Mesenchymal stem cell (in vitro differentiated cells and primary cell): ENCODE measurements at regions not wholly inside any gene's neighbourhood (a gene's known extent, or its start where the extent isn't known, plus 50 kb on each side); places are given as distances from the start of the nearest gene placed in this dataset.

ENCODE experiments used
- DNase-seq: peaks from one replicate; pipeline ENCODE4 v3.0.0-alpha.2; 2013
- H2AFZ ChIP-seq: one replicate; pipeline ENCODE4 v1.6.1; 2013; ENCODE audit warnings: low read depth, mild to moderate bottlenecking, control low read depth, inconsistent platforms, low read length, moderate library complexity
- H2AK5ac ChIP-seq: 2 replicates; pipeline ENCODE4 v1.6.1; 2013; ENCODE audit warnings: low read length, moderate library complexity, mild to moderate bottlenecking, inconsistent platforms; ENCODE audit not compliant: severe bottlenecking
- H2BK120ac ChIP-seq: one replicate; pipeline ENCODE4 v1.6.1; 2013; ENCODE audit warnings: low read depth, mild to moderate bottlenecking, inconsistent platforms, low read length, moderate library complexity
- H2BK12ac ChIP-seq, 2 experiments: one replicate each; pipeline ENCODE4 v1.6.1; 2013; ENCODE audit warnings: inconsistent platforms in 2 of 2, low read length in 2 of 2, mild to moderate bottlenecking in 2 of 2, moderate library complexity in 2 of 2, control low read depth in 1 of 2
- H2BK15ac ChIP-seq: one replicate; pipeline ENCODE4 v1.6.1; 2013; ENCODE audit warnings: mild to moderate bottlenecking, low read depth, inconsistent platforms; ENCODE audit not compliant: poor library complexity, severe bottlenecking
- H2BK5ac ChIP-seq: 2 replicates; pipeline ENCODE4 v1.6.1; 2013; ENCODE audit warnings: low read depth, mild to moderate bottlenecking, low read length, control low read depth, inconsistent platforms; ENCODE audit not compliant: poor library complexity, severe bottlenecking
- H3K14ac ChIP-seq, 2 experiments: one replicate each; pipeline ENCODE4 v1.6.1; 2013; ENCODE audit warnings: inconsistent platforms in 2 of 2, low read length in 2 of 2, control low read depth in 1 of 2, mild to moderate bottlenecking in 1 of 2, moderate library complexity in 1 of 2
- H3K18ac ChIP-seq, 2 experiments: one replicate each; pipeline ENCODE4 v1.6.1; 2013; ENCODE audit warnings: inconsistent platforms in 2 of 2, low read length in 2 of 2, control low read depth in 1 of 2, low read depth in 1 of 2, mild to moderate bottlenecking in 1 of 2
- H3K23ac ChIP-seq, 2 experiments: one replicate each; pipeline ENCODE4 v1.6.1; 2013; ENCODE audit warnings: inconsistent platforms in 2 of 2, low read length in 2 of 2, mild to moderate bottlenecking in 2 of 2, moderate library complexity in 2 of 2, control low read depth in 1 of 2
- H3K27ac ChIP-seq: 2 replicates; pipeline ENCODE4 v1.5.1; 2013; ENCODE audit warnings: mild to moderate bottlenecking, moderate library complexity, low read length, control low read depth, inconsistent platforms; ENCODE audit not compliant: poor library complexity, severe bottlenecking
- H3K27me3 ChIP-seq, 2 experiments: 2 replicates each; pipeline versions ENCODE4 v1.6.1 to v1.7.0; 2013; ENCODE audit warnings: low read length in 2 of 2, mild to moderate bottlenecking in 2 of 2, moderate library complexity in 2 of 2, control low read depth in 1 of 2, inconsistent platforms in 1 of 2; ENCODE audit not compliant: control insufficient read depth in 1 of 2, insufficient read depth in 1 of 2
- H3K36me3 ChIP-seq, 2 experiments: 2 replicates each; pipeline versions ENCODE4 v1.6.1 to v1.7.0; 2013; ENCODE audit warnings: low read length in 2 of 2, control low read depth in 1 of 2, inconsistent platforms in 1 of 2, low read depth in 1 of 2, mild to moderate bottlenecking in 1 of 2; ENCODE audit not compliant: insufficient read depth in 2 of 2, control insufficient read depth in 1 of 2
- H3K4ac ChIP-seq, 2 experiments: one replicate each; pipeline ENCODE4 v1.6.1; 2013; ENCODE audit warnings: inconsistent platforms in 2 of 2, low read length in 2 of 2, mild to moderate bottlenecking in 2 of 2, moderate library complexity in 2 of 2, control low read depth in 1 of 2, low read depth in 1 of 2
- H3K4me1 ChIP-seq: 2 replicates; pipeline ENCODE4 v1.6.1; 2013; ENCODE audit warnings: low read depth, low read length, control low read depth; ENCODE audit not compliant: control insufficient read depth, insufficient read depth
- H3K4me2 ChIP-seq: 2 replicates; pipeline ENCODE4 v1.6.1; 2013; ENCODE audit warnings: low read length, mild to moderate bottlenecking, inconsistent platforms; ENCODE audit not compliant: poor library complexity, severe bottlenecking
- H3K4me3 ChIP-seq, 2 experiments: 2 replicates each; pipeline versions ENCODE4 v1.5.1 to v1.7.0; 2013; ENCODE audit warnings: low read length in 2 of 2, mild to moderate bottlenecking in 2 of 2, control low read depth in 1 of 2, low read depth in 1 of 2; ENCODE audit not compliant: insufficient read depth in 1 of 2
- H3K79me1 ChIP-seq: replicated peaks from 2 replicates; pipeline ENCODE4 v1.6.1; 2013; ENCODE audit warnings: mild to moderate bottlenecking, control low read depth, low read length, inconsistent platforms; ENCODE audit not compliant: poor library complexity, severe bottlenecking
- H3K9ac ChIP-seq: 2 replicates; pipeline ENCODE4 v1.7.0; 2013; ENCODE audit warnings: mild to moderate bottlenecking, low read length, moderate library complexity
- H3K9me3 ChIP-seq: 2 replicates; pipeline ENCODE4 v1.7.0; 2013; ENCODE audit warnings: mild to moderate bottlenecking, low read length; ENCODE audit not compliant: control insufficient read depth
- H4K8ac ChIP-seq: one replicate; pipeline ENCODE4 v1.6.1; 2013; ENCODE audit warnings: inconsistent platforms, mild to moderate bottlenecking, low read length, moderate library complexity
- H4K91ac ChIP-seq: one replicate; pipeline ENCODE4 v1.6.1; 2013; ENCODE audit warnings: mild to moderate bottlenecking, low read length, inconsistent platforms
- WGBS: methylation state at CpG from one replicate; pipeline ENCODE4 v1.1.7; 2013; ENCODE audit warnings: mixed read lengths; 5-methylcytosine and 5-hydroxymethylcytosine counted together

DNA sequence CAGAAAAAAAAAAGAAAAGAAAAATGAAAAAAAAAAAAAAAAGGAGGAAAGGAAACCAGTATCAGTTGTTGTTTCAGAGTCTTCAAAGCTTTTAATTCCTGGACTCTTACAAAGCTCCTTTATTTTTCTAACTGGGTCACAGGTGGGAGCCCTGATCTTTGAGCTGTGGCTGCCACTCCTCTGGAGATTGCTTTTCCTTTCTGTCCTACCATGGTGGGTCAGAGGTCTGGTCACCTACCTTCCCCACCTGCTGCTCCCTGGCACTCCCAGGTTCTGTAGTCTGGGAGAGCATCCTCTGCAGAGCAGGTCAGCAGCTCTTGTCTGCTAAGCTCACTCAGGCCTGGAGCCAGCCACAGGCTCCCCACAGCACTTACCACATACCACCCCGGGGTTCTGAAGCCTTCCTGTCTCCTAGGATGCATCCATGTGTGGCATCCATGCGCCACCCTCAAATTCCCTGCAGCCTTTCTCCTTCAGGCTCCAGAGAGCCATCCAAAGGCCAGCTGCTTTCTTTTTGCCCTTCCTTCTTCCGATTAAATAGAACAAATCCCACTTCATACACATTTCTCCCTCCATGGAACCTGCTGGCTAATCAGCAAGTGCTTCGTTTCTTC is 73.2 kb upstream of the TPK1 start:
- no peak overlapping the region for H3K4me3 ChIP-seq
- no peaks in the 10 kb centered on the region for H3K36me3 ChIP-seq
- H4K91ac ChIP-seq, result no peak overlapping the region
- no peaks in the 10 kb centered on the region for H3K27me3 ChIP-seq
- no peak overlapping the region for H3K18ac ChIP-seq
- H3K4ac ChIP-seq, result no peak overlapping the region
- H2BK5ac ChIP-seq, result no peak overlapping the region
- no peak for DNase-seq
- H3K9ac ChIP-seq, result no peak overlapping the region
- no peak overlapping the region for H3K23ac ChIP-seq
- no peaks in the 10 kb centered on the region for H3K79me1 ChIP-seq
- no peaks in the 10 kb centered on the region for H3K9me3 ChIP-seq
- H3K4me1 ChIP-seq, result no peaks in the 10 kb centered on the region
- H3K4me2 ChIP-seq, result no peak overlapping the region
- H2BK15ac ChIP-seq, result no peak overlapping the region
- WGBS, result 65% methylated on average over 4 of the region's 4 CpGs
- no peak overlapping the region for H3K14ac ChIP-seq
- H2BK120ac ChIP-seq, result no peak overlapping the region
- H3K27ac ChIP-seq, result no peak overlapping the region
- no peak overlapping the region for H4K8ac ChIP-seq
- H2AK5ac ChIP-seq, result no peak overlapping the region
- no peak overlapping the region for H2AFZ ChIP-seq
- no peak overlapping the region for H2BK12ac ChIP-seq

DNA sequence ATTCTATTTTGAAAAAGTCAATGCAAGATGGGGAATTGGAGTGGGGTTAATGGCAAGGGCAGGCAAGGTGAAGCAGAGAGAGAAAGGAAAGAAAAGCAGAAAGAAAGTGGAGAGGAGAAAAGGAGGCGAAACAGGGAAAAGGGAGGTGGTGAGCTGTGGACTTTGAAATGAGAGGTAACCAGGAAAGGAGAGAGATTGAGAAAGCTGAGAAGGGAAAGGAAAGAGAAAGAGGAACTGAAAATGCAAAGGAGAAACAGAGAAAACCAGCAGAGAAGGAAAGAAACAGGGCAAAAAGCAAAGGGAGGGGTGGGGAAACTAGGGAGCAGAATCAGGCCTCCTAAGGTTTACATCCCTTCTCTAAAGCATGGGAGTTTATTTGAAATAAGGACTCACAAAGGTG is 72.5 kb upstream of the TPK1 start:
- H3K4me1 ChIP-seq, result no peaks in the 10 kb centered on the region
- H3K9me3 ChIP-seq, result no peaks in the 10 kb centered on the region
- H3K79me1 ChIP-seq, result no peaks in the 10 kb centered on the region
- DNase-seq, result no peak
- H2BK12ac ChIP-seq, result no peak overlapping the region
- H3K9ac ChIP-seq, result no peak overlapping the region
- H3K4ac ChIP-seq, result no peak overlapping the region
- H2AK5ac ChIP-seq, result no peak overlapping the region
- H2BK15ac ChIP-seq, result no peak overlapping the region
- 70% methylated on average over 1 of the region's 1 CpG for WGBS
- no peak overlapping the region for H2BK120ac ChIP-seq
- no peaks in the 10 kb centered on the region for H3K27me3 ChIP-seq
- H4K8ac ChIP-seq, result no peak overlapping the region
- no peak overlapping the region for H2BK5ac ChIP-seq
- H2AFZ ChIP-seq, result no peak overlapping the region
- H3K23ac ChIP-seq, result no peak overlapping the region
- H3K18ac ChIP-seq, result no peak overlapping the region
- H3K27ac ChIP-seq, result no peak overlapping the region
- H4K91ac ChIP-seq, result no peak overlapping the region
- H3K14ac ChIP-seq, result no peak overlapping the region
- no peak overlapping the region for H3K4me2 ChIP-seq
- no peaks in the 10 kb centered on the region for H3K36me3 ChIP-seq
- no peak overlapping the region for H3K4me3 ChIP-seq

DNA sequence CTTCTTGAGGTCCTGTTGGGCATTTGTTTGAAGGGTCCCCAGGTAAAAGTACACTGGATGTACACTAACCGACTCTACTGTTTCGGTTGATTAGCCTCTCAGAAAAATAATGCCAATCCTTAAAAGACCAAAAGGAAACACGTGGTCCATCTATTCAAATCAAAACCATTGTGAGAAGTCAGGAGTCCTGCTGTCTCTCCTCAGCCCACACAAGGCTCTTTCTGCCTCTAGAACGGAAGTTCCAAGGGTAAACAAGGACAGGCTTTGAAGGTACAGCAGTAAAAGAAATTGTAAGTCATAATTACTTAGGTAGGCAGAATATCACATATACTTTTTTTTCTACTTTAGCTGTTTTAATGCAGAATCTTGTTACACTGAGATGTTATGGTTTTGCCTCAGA is 71.7 kb upstream of the TPK1 start:
- no peak overlapping the region for H2BK5ac ChIP-seq
- no peaks in the 10 kb centered on the region for H3K36me3 ChIP-seq
- H3K4me2 ChIP-seq, result no peak overlapping the region
- no peak overlapping the region for H2BK15ac ChIP-seq
- H4K8ac ChIP-seq, result no peak overlapping the region
- WGBS, result 69% methylated on average over 3 of the region's 4 CpGs
- no peak overlapping the region for H4K91ac ChIP-seq
- no peak overlapping the region for H3K18ac ChIP-seq
- no peak overlapping the region for H3K4me3 ChIP-seq
- no peak overlapping the region for H3K27ac ChIP-seq
- no peaks in the 10 kb centered on the region for H3K9me3 ChIP-seq
- no peak overlapping the region for H3K9ac ChIP-seq
- no peak overlapping the region for H2BK12ac ChIP-seq
- H3K27me3 ChIP-seq, result no peaks in the 10 kb centered on the region
- H2AFZ ChIP-seq, result no peak overlapping the region
- H3K4ac ChIP-seq, result no peak overlapping the region
- no peak overlapping the region for H2AK5ac ChIP-seq
- H3K79me1 ChIP-seq, result no peaks in the 10 kb centered on the region
- no peak overlapping the region for H3K23ac ChIP-seq
- no peak overlapping the region for H3K14ac ChIP-seq
- DNase-seq, result no peak
- no peaks in the 10 kb centered on the region for H3K4me1 ChIP-seq
- H2BK120ac ChIP-seq, result no peak overlapping the region

DNA sequence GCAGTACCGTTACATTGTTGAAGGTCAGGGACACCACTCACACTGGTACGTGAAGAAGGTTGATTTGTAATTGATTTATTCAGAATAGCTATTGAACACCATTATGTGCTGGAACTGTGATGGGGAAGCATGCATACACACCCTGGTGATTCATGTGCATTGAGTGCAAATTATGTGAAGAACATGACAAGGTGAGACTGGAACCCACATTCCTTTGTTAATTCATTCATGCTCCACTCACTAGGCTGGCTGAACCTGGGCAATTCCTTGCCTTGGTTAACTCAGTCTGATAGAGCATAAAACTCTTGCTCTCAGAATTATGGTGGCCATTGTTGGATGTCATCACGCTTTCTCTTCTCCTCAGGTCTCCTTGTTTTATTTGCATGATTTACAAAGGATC is 67.3 kb upstream of the TPK1 start:
- Histone ChIP-seq H3K27ac (no peak overlapping the region), H3K79me1 (no peaks in the 10 kb centered on the region), H3K14ac (no peak overlapping the region), H3K9me3 (no peaks in the 10 kb centered on the region), H3K9ac (no peak overlapping the region), H3K4me1 (no peaks in the 10 kb centered on the region), H2AFZ (no peak overlapping the region), H2BK120ac (no peak overlapping the region), H4K91ac (no peak overlapping the region), H2BK12ac (no peak overlapping the region), H3K4me3 (no peak overlapping the region), H2BK5ac (no peak overlapping the region), H3K4ac (no peak overlapping the region), H3K27me3 (no peaks in the 10 kb centered on the region), H3K18ac (no peak overlapping the region), H2AK5ac (no peak overlapping the region), H3K36me3 (no peaks in the 10 kb centered on the region), H4K8ac (no peak overlapping the region), H3K23ac (no peak overlapping the region), H3K4me2 (no peak overlapping the region), H2BK15ac (no peak overlapping the region)
- DNase-seq, result no peak
- 81% methylated on average over 3 of the region's 3 CpGs for WGBS
